H9 (cell line): ENCODE measurements at regions not wholly inside any gene's neighbourhood (a gene's known extent, or its start where the extent isn't known, plus 50 kb on each side); places are given as distances from the start of the nearest gene placed in this dataset.
A peak's percentile ranks its signal among the peaks of the same experiment; 100 is the strongest.
"Not testable (repeated sequence)": the region's sequence is repeated elsewhere in the genome, so short reads cannot be mapped to it uniquely, and the experiment has no call there.

Experiments
- DNase-seq: peaks from one replicate; pipeline ENCODE4 v3.0.0-alpha.2; 2017
- H2AFZ ChIP-seq: one replicate; pipeline ENCODE4 v1.6.1; 2013; ENCODE audit warnings: mild to moderate bottlenecking, low read length, control low read depth, moderate library complexity
- H2AK5ac ChIP-seq: 2 replicates; pipeline ENCODE4 v1.6.1; 2013; ENCODE audit warnings: low read length, control low read depth, mixed read lengths; ENCODE audit not compliant: insufficient read length
- H2BK120ac ChIP-seq: one replicate; pipeline ENCODE4 v1.6.1; 2013; ENCODE audit warnings: low read depth, mild to moderate bottlenecking, low read length, control low read depth, inconsistent platforms; ENCODE audit not compliant: poor library complexity, severe bottlenecking
- H2BK12ac ChIP-seq: 2 replicates; pipeline ENCODE4 v1.6.1; 2013; ENCODE audit warnings: low read length, control low read depth, mixed read lengths, low read depth; ENCODE audit not compliant: insufficient read length
- H2BK15ac ChIP-seq: 2 replicates; pipeline ENCODE4 v1.6.1; 2013; ENCODE audit warnings: low read depth, low read length, control low read depth
- H2BK20ac ChIP-seq: one replicate; pipeline ENCODE4 v1.6.1; 2013; ENCODE audit warnings: low read depth, mild to moderate bottlenecking, low read length, control low read depth, inconsistent platforms; ENCODE audit not compliant: poor library complexity, severe bottlenecking
- H2BK5ac ChIP-seq: 2 replicates; pipeline ENCODE4 v1.6.1; 2013; ENCODE audit warnings: low read length, control low read depth, mixed read lengths; ENCODE audit not compliant: insufficient read length
- H3K14ac ChIP-seq: 2 replicates; pipeline ENCODE4 v1.6.1; 2013; ENCODE audit warnings: low read length, control low read depth; ENCODE audit not compliant: insufficient read depth
- H3K18ac ChIP-seq: 2 replicates; pipeline ENCODE4 v1.6.1; 2013; ENCODE audit warnings: low read depth, mild to moderate bottlenecking, mixed read lengths, low read length, control low read depth; ENCODE audit not compliant: insufficient read length
- H3K23ac ChIP-seq: 2 replicates; pipeline ENCODE4 v1.6.1; 2013; ENCODE audit warnings: low read length, control low read depth, mixed read lengths, low read depth; ENCODE audit not compliant: insufficient read length
- H3K23me2 ChIP-seq: 2 replicates; pipeline ENCODE4 v1.6.1; 2013; ENCODE audit warnings: low read depth, mild to moderate bottlenecking, mixed read lengths, low read length, control low read depth; ENCODE audit not compliant: insufficient read length, poor library complexity, severe bottlenecking
- H3K27ac ChIP-seq: 2 replicates; pipeline ENCODE4 v1.5.1; 2013; ENCODE audit warnings: low read length, control low read depth, mixed read lengths, low read depth; ENCODE audit not compliant: insufficient read length
- H3K27me3 ChIP-seq: 2 replicates; pipeline ENCODE4 v1.6.1; 2013; ENCODE audit warnings: low read length, control low read depth, inconsistent platforms; ENCODE audit not compliant: insufficient read depth
- H3K4ac ChIP-seq: 2 replicates; pipeline ENCODE4 v1.6.1; 2013; ENCODE audit warnings: low read depth, mild to moderate bottlenecking, control low read depth, inconsistent platforms, low read length, moderate library complexity
- H3K4me1 ChIP-seq: 2 replicates; pipeline ENCODE4 v1.6.1; 2013; ENCODE audit warnings: low read length, control low read depth, inconsistent platforms; ENCODE audit not compliant: insufficient read depth
- H3K4me2 ChIP-seq: 2 replicates; pipeline ENCODE4 v1.6.1; 2013; ENCODE audit warnings: low read length, control low read depth, mixed read lengths; ENCODE audit not compliant: insufficient read length, insufficient read depth
- H3K56ac ChIP-seq: 2 replicates; pipeline ENCODE4 v1.6.1; 2013; ENCODE audit warnings: low read depth, mild to moderate bottlenecking, mixed read lengths, low read length, control low read depth; ENCODE audit not compliant: insufficient read length
- H3K79me1 ChIP-seq: 2 replicates; pipeline ENCODE4 v1.6.1; 2013; ENCODE audit warnings: low read depth, mild to moderate bottlenecking, moderate library complexity, low read length, control low read depth, inconsistent platforms; ENCODE audit not compliant: insufficient read depth, poor library complexity, severe bottlenecking
- H3K79me2 ChIP-seq: 2 replicates; pipeline ENCODE4 v1.6.1; 2013; ENCODE audit warnings: low read length, control low read depth, inconsistent platforms; ENCODE audit not compliant: insufficient read depth
- H3K9ac ChIP-seq: 2 replicates; pipeline ENCODE4 v1.6.1; 2013; ENCODE audit warnings: low read length, control low read depth, mixed read lengths; ENCODE audit not compliant: insufficient read length; ENCODE audit errors: extremely low read depth
- H3K9me3 ChIP-seq: one replicate; pipeline ENCODE4 v1.6.1; 2013; ENCODE audit warnings: low read depth, low read length, inconsistent platforms; ENCODE audit not compliant: control insufficient read depth
- H3T11ph ChIP-seq: one replicate; pipeline ENCODE4 v1.6.1; 2013; ENCODE audit warnings: mild to moderate bottlenecking, low read length, control low read depth, inconsistent platforms
- H4K20me1 ChIP-seq: one replicate; pipeline ENCODE4 v1.6.1; 2013; ENCODE audit not compliant: control insufficient read depth, insufficient read length, insufficient read depth
- H4K5ac ChIP-seq: 2 replicates; pipeline ENCODE4 v1.6.1; 2013; ENCODE audit warnings: low read depth, mild to moderate bottlenecking, mixed read lengths, low read length, control low read depth; ENCODE audit not compliant: insufficient read length
- H4K8ac ChIP-seq: replicated peaks from 2 replicates; pipeline ENCODE4 v1.6.1; 2013; ENCODE audit warnings: low read length, control low read depth, mixed read lengths, low read depth; ENCODE audit not compliant: insufficient read length
- H4K91ac ChIP-seq: 2 replicates; pipeline ENCODE4 v1.6.1; 2013; ENCODE audit warnings: low read depth, mild to moderate bottlenecking, moderate library complexity, mixed read lengths, low read length, control low read depth; ENCODE audit not compliant: insufficient read length
- H3K27ac Mint-ChIP-seq, 3 experiments: 2 replicates in 2 of 3; 3 replicates in 1 of 3; pipeline ENCODE4 v1.8.0; 2020 to 2021; ENCODE audit warnings: mixed read lengths in 3 of 3, mild to moderate bottlenecking in 1 of 3, moderate library complexity in 1 of 3
- H3K27me3 Mint-ChIP-seq: 2 replicates; pipeline ENCODE4 v1.8.0; 2021; ENCODE audit warnings: low read depth, mild to moderate bottlenecking, moderate library complexity, mixed read lengths
- H3K36me3 Mint-ChIP-seq, 3 experiments: 2 replicates in 2 of 3; 3 replicates in 1 of 3; pipeline ENCODE4 v1.8.0; 2020 to 2021; ENCODE audit warnings: low read depth in 3 of 3, mixed read lengths in 3 of 3; ENCODE audit not compliant: insufficient read depth in 1 of 3
- H3K4me1 Mint-ChIP-seq, 2 experiments: 2 replicates each; pipeline ENCODE4 v1.8.0; 2020; ENCODE audit warnings: mixed read lengths in 2 of 2
- H3K4me3 Mint-ChIP-seq, 2 experiments: 2 replicates in 1 of 2; 3 replicates in 1 of 2; pipeline ENCODE4 v1.8.0; 2020 to 2021; ENCODE audit warnings: mild to moderate bottlenecking in 2 of 2, mixed read lengths in 2 of 2, moderate library complexity in 1 of 2
- H3K9me3 Mint-ChIP-seq, 2 experiments: 2 replicates in 1 of 2; 3 replicates in 1 of 2; pipeline ENCODE4 v1.8.0; 2020; ENCODE audit warnings: mild to moderate bottlenecking in 2 of 2, mixed read lengths in 2 of 2, moderate library complexity in 1 of 2
- CTCF ChIP-seq: fragments of 200-600 bp; sonication (generic); conservative IDR thresholded peaks from 3 replicates; pipeline ENCODE4 v1.8.0; 2021; ENCODE audit warnings: antibody characterized with exemption, mild to moderate bottlenecking
- WGBS: extraction: QIAGEN DNeasy Blood & Tissue Kit; methylation state at CpG from one replicate; pipeline ENCODE4 v1.1.7; 2013; ENCODE audit warnings: missing lambda C conversion rate, low lambda C conversion rate, mixed read lengths; ENCODE audit not compliant: insufficient read length; ENCODE audit errors: extremely low coverage; 5-methylcytosine and 5-hydroxymethylcytosine counted together

GRCh38 chr20:52033313-52033712 lies 158.3 kb downstream of the ZFP64 start:
- no CpG with 5 or more reads among the region's 5 CpGs for WGBS
- Histone ChIP-seq H4K5ac (no peak overlapping the region), H3K23me2 (no peaks in the 10 kb centered on the region), H3K4me2 (no peak overlapping the region), H4K91ac (no peak overlapping the region), H3K79me1 (no peaks in the 10 kb centered on the region), H3K4ac (no peak overlapping the region), H2BK12ac (no peak overlapping the region), H2AK5ac (no peak overlapping the region), H3T11ph (no peak overlapping the region), H2AFZ (no peak overlapping the region), H3K9me3 (no peaks in the 10 kb centered on the region), H2BK20ac (no peak overlapping the region), H2BK15ac (no peak overlapping the region), H2BK120ac (no peak overlapping the region), H3K4me1 (no peaks in the 10 kb centered on the region; the same call in 1 of the 2 replicates), H4K20me1 (no peaks in the 10 kb centered on the region), H4K8ac (no peak overlapping the region), H3K14ac (no peak overlapping the region), H3K27me3 (no peaks in the 10 kb centered on the region), H3K56ac (no peak overlapping the region), H3K18ac (no peak overlapping the region), H3K9ac (no peak overlapping the region), H3K27ac (no peak overlapping the region), H3K79me2 (no peaks in the 10 kb centered on the region), H3K23ac (no peak overlapping the region), H2BK5ac (no peak overlapping the region)
- no peak for DNase-seq
- no peaks in the 10 kb centered on the region for H3K27me3 Mint-ChIP-seq
- no peak overlapping the region for H3K27ac Mint-ChIP-seq
- no peaks in the 10 kb centered on the region for H3K9me3 Mint-ChIP-seq
- H3K4me1 Mint-ChIP-seq: peaks cover 23 to 25% of the 10 kb centered on the region in 2 experiments
- no peak for TF ChIP-seq CTCF
- H3K4me3 Mint-ChIP-seq: no peak overlapping the region
- H3K36me3 Mint-ChIP-seq: no peaks in the 10 kb centered on the region

GRCh38 chr20:52032304-52032683 lies 159.3 kb downstream of the ZFP64 start:
- not testable (repeated sequence) for H3K56ac ChIP-seq, H3K23me2 ChIP-seq, H3K4ac ChIP-seq, H3K23ac ChIP-seq, H3K4me3 Mint-ChIP-seq, H4K20me1 ChIP-seq, H3K14ac ChIP-seq, H2BK20ac ChIP-seq, H4K91ac ChIP-seq, H3K27me3 ChIP-seq, H3K36me3 Mint-ChIP-seq, H2BK15ac ChIP-seq, H4K5ac ChIP-seq, H3K9me3 Mint-ChIP-seq, H2AFZ ChIP-seq, H3K9ac ChIP-seq, H2BK5ac ChIP-seq, H3K4me2 ChIP-seq, H2BK120ac ChIP-seq, H2BK12ac ChIP-seq, H3K4me1 ChIP-seq, H3K18ac ChIP-seq, H3K27ac ChIP-seq, H3T11ph ChIP-seq, DNase-seq, H4K8ac ChIP-seq, H3K27me3 Mint-ChIP-seq, H3K79me1 ChIP-seq, H3K9me3 ChIP-seq, H2AK5ac ChIP-seq, H3K79me2 ChIP-seq
- Mint-ChIP-seq H3K27ac (peak overlapping the region in 2 of 3 experiments; percentile 28 to 38; a peak in 3 of 7 replicates), H3K4me1 (peaks cover 23 to 25% of the 10 kb centered on the region in 2 experiments)
- WGBS: no CpG with 5 or more reads among the region's 7 CpGs
